Hindlimb muscle (tissue), 1 donor: ENCODE measurements at regions not wholly inside any gene's neighbourhood (a gene's known extent, or its start where the extent isn't known, plus 50 kb on each side); places are given as distances from the start of the nearest gene placed in this dataset.
"Not testable (repeated sequence)": the region's sequence is repeated elsewhere in the genome, so short reads cannot be mapped to it uniquely, and the experiment has no call there.

Experiments
- DNase-seq: peaks from one replicate; pipeline ENCODE4 v3.0.0-alpha.2; 2013

DNA sequence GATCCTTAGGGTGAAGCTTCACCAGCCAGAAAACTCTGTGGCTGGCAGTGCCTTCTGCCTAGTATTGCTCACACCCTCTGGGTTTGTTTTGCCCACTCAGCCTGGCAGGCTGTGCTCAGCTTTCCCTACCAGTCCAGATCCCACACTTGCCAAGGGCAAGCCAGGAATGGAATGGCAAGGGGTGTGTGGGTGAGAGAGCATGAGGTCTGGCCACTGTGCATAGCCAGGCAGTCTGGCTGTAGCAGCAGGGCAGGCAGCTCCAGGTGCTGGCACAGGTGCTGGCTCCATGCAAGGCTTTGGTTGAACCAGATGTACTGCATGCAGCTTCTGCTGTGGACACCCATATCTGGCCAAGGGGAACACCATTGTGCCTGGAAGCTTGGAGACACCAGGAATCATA is 1720.3 kb downstream of the HACE1 start:
- DNase-seq = no peak

DNA sequence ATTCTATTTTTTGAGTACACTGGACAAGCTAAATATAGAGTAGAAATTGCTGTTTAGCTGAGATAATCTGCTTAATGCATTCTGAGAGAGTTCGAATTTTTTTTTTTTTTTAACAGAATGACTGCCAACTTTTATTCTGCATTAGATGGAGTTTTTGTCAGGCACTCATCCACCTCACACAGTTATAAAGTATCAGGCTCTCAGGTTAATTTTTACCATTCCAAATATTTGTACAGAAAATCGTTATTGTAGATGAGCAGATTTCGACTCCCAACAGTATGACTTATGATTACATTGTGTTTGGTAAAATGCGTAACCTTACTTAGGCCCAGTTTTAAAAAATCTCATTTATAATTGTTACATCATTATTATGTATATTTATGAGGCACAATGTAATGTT is 1731.0 kb downstream of the GRIK2 start:
- no peak for DNase-seq

DNA sequence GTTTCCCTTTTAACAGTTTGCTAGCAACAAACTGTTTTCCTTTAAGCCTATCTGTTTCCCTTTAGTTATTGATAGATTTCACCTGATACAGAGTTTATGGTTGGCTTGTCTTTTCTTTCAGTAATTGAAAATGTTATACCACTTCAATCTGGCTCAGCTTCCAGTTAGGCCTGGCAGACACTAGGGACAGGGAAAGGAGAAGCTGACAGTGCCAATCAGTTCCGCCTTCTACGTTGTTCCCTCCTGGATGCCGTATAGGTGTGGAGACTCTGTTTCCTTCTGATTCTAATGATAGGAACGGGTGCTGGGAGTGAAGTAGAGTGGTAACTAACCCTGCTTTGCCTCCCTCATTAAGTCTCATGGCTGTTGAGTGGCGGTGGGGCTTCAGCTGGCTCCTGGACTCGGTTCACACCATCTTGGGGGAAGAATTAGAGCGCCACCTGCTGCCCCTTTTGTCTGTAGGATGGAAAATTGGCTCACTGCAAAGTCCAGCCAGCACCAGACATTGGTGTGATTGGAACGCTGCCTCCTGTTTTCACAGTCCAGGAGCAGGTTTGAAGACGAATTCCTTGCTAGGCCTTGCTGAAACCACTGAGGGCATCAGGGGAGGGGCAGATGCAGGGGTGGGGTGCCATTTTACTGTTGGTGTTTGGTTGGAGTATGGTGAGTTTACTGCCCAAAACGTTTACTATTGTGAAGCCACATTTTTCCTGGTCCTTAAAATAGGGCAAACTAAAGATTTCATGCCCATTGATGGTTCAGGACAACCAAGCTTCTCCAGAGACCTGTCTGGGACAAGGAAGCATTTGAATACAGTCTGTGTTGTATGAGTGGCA is 1729.5 kb downstream of the GRIK2 start:
- no peak for DNase-seq

DNA sequence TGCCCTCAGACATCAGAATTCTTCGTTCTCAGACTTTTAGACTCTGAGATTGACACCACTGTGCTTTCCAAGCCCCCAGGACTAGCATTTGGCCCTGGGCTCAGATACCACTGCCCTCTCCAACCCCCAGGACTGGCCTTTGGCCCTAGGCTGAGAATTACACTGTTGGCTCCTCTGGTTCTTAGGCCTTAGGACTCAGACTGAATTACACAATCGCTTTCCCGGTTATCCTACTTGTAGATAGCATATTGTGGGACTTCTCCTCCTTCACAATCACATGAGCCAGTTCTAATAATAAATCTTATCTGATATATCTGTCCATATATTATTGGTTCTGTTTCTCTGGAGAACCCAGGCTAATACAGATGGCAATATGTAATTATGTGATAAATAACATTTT is 1725.5 kb downstream of the GRIK2 start:
- DNase-seq = no peak

DNA sequence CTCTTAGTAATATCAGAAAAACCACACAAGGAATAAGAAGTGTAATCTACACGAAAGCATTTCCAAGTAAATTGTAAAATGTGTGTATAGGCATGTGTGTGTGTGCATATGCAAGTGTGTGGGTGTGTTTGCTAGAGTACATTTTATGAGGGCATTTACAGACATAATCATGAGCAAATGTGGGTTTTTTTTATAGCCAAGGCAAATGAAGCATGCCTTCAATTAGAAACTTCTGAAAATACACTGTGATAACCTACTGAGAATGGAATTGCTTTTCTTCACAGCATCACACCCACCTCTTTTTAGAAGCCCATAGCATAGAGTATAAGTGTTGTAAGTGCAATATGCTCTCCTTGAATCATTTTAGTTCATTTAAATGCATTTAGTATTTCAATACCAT is 1721.1 kb downstream of the GRIK2 start:
- DNase-seq = no peak

DNA sequence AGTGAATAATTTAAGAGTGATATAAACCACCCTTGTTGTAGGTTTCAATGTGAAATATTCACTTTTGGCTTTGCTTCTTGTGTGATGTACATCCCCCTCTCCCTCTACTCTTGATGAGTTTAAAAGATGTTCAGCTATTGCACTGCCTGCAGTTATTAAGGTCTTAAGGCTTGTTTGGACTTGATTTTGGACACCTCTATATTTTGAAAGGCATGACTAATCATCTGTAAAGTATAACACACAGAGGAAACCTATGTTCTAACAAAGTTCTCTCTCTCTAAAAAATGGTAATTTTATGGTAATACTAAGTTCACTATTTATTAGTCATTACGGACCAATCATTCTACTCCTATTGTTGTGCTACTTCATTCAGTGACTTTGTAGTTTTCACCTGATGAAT is 1719.9 kb downstream of the GRIK2 start:
- no peak for DNase-seq

DNA sequence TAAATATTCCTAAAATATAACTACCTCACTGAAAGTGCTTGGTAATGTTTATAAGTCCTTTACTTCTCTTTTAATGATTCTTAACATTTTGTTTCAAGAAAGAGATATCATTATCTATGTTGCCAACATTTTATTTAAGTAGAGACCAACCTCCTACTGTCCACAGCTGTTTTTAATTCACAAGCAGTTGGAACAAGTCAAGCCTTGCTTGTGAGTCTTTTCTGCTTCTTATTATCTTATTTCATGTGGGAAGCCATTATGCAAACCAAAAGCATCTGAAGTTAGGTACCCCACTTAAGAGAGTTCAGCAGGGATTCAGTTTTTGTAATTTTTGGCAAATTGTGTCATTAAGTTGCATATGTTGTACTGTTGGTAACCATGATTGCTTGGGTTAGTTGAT is 1714.5 kb downstream of the GRIK2 start:
- DNase-seq = no peak

DNA sequence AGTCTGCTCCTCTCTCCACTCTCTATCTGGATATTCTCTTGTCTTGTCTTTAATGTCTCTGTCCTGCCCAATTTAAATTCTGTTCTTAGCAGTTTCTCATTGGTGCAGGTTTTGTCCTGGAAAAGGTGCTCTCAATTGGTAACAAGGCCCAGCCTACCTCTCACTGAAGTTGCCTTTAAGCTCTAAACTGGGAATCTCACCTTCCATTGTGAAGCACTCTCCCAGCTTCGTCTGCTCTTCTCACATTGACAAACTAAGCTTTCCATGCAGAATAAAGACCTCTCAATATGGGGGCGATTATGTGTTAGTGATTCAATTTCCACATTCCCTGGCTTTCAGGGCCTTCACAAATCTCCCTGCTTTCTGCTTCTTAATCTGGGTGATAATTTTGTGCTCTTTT is 1712.2 kb downstream of the GRIK2 start:
- DNase-seq = no peak

DNA sequence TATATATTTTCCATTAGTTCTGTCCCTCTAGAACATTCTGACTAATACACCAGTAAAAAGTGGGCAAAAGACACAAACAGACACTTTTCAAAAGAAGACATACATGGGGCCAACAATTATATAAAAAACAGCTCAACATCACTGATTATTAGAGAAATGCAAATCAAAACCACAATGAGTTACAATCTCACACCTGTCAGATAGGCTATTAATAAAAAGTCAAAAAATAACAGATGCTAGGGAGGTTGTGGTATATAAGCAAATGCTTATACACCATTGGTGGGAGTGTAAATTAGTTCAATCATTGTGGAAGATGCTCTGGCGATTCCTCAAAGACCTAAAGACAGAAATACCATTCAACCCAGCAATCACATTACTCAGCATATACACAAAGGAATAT is 1707.8 kb downstream of the GRIK2 start:
- DNase-seq = no peak

DNA sequence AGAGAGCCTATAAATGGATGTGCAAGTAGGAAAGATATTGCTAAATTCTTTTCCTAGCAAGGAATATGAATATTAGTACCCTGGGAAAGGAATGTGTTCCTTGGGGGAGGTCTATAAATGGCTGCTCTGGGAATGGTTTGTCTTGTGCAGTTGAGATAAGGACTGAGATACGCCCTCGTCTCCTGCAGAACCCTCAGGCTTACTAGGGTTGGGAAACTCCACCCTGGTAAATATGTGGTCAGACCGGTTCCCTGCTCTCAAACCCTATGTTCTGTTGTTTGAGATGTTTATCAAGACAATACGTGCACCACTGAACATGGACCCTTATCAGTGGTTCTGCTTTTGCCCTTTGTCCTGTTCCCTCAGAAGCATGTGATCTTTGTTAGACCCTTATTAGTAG is 1698.9 kb downstream of the GRIK2 start:
- DNase-seq = not testable (repeated sequence)

DNA sequence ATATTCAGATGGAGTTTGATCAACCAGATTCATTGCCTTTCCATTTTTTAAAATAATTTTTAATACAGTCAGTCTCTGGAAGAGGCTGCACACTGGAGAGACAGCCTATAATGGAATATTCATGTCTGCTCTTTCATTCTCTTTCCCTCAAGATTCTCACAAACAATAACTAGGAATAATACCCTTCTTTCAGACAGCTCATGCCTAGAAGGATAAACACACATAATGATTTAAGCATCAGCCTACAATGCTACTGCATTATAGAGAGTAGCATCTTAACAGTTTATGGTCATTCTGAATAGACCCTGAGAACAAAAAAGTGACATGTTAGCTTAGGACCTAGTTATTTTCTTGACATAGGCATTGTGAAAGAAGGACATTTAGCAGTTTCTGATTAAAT is 1692.3 kb downstream of the GRIK2 start:
- no peak for DNase-seq

DNA sequence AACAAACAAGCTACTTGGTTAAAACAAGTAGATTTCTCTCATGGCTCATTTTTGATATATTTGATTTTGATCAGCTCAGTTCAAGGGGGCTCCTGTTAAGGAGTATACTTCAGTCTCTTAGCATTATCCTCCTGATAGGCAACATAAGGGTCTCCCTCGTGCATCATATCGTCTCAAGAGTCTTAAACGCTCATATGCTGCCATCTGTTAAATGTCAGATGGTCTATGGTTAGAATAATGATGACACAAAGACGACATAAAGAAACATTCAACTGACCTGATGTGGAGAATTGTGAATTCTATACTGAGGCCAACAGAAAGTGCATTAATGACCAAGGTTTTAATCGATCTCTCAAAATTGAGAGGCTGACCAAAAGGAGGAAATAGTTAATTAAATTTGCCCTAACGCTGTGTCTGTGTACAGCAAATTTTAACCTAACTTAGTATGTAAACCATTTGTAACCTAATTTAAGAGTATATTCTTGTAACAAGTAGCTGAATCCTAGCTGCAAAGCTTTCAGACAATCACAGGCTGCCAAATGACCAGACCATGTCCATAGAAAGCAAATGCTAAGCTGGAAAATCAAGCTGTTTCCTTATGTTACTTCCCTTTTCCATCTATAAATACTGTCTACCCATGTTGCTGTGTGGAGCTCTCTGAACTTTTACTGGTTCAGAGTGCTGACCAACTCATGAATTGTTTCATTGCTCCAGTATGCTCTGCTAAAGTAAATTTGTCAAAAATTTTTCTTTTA is 1688.5 kb downstream of the GRIK2 start:
- DNase-seq = no peak

DNA sequence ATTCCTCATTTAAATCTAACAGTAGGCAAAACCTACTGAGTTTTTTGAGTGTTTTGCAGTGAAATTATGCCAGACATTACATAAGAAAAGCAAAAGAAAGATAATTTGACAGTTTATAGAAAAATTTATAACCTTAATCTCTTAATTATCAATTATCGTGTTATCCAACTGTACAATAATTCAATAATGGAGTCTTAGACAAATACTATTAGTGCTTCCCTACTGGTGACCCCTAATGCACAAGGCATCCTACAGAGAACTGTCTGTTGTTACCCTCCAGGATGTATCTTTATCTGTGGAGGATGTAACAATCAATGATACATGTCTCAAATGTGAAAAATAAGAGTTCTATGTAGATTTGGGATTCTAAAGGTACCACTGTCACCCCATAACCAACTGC is 1687.6 kb downstream of the GRIK2 start:
- no peak for DNase-seq

DNA sequence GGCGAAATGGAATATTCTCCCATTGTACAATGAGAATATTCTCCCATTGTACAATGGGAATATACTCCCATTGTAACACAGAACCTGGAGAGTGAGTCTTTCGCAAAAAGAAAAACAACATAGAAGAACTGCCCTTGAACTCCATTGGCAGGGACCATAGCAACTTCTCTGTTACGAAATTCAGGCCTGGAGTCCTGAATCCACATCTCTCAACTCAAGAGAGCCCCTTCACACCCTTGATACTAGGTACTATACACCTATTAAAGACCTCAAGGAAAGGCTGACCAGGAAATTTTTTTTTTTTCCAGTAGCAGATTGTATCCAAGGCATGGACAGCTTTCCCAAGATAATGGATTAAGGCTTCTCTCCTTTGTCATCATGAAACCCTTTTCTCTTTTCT is 1687.0 kb downstream of the GRIK2 start:
- no peak for DNase-seq

DNA sequence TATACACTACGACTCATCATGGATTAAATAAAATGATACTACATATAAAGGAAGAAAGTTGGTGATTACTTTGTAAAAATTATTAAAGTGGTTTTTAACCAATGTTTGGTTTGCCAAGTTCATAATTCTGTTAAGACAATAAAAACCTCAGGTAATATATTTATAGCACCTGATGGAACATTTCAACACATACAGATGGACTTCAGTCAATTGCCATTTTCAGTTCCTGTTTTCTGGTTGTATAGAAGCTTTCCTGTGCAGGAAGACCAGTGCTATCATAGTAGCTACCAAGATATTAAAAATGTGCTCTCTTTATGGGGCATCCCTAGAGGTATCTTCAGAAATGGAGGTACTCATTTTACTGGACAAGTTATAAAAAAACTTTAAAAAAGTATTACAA is 1686.4 kb downstream of the GRIK2 start:
- no peak for DNase-seq

DNA sequence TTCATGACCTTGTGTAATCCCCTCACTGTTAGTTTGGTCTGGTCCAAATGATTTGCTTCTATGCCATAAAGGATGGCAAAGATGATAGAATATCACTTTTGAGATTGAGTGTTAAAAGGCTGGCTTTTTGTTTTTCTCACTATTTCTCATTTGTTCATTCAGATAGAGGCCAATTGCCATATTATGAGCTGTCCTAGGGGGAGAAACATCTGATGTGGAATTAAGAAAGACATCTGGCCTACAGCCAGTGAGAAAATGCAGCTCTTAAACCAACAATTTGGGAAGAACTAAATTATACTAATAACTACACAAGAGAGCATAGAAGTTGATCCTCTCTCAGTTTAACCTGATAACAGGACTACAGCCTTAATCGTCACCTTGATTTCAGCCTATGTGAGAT is 1668.6 kb downstream of the GRIK2 start:
- DNase-seq = no peak

DNA sequence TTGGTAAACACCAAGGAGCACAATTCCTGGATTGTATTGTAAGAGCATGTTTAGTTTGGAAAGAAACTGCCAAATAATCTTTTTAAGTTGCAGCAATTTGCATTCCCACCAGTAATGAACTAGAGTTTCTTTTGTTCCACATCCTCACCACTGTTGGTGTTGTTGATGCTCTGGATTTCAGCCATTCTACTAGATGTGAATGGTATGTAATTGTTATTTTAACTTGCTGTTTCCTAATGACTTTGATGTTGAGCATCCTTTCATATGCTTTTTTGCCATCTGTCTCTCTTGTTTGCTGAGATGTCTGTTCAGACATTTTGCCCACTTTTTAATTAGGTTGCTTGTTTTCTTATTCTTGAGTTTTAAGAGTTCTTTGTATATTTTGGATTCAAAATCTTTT is 1654.1 kb downstream of the GRIK2 start:
- DNase-seq = no peak

DNA sequence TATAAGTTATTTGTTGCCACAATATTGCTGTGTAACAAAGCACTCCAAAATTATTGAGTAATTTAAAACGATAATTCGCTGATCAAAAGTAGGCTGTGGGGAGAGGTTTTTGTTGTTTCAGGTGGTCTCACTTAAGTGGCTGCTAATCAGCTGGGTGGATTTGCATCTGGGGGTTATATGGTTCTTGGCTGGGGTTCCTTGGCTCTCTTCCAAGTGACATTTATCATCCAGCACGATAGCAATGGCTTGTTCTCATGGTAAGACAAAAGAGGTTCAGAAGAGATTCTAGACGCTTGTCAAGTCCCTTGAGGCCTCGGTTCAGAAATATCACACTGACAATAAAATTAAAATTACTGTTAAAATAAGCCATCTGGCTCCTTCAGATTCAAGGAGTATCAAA is 1648.8 kb downstream of the GRIK2 start:
- no peak for DNase-seq

DNA sequence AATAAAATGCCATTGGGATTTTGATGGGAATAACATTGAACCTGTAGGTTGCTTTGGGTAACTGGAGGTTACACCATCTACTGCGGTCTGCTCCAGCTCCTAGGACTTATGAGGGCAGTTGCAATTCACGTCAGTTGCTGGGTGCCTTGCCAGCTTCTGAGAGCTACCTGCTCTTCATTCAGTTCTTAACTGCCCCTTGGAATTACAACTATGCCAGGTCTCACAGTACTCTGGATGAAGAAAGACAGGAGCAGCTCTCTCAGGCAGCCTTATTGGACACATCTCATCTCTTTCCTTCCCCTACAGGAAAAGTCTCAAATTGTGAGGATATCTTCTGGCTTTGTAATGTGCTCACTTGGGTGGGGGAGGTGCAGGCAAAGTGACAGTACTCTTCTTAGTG is 1643.3 kb downstream of the GRIK2 start:
- DNase-seq = no peak

DNA sequence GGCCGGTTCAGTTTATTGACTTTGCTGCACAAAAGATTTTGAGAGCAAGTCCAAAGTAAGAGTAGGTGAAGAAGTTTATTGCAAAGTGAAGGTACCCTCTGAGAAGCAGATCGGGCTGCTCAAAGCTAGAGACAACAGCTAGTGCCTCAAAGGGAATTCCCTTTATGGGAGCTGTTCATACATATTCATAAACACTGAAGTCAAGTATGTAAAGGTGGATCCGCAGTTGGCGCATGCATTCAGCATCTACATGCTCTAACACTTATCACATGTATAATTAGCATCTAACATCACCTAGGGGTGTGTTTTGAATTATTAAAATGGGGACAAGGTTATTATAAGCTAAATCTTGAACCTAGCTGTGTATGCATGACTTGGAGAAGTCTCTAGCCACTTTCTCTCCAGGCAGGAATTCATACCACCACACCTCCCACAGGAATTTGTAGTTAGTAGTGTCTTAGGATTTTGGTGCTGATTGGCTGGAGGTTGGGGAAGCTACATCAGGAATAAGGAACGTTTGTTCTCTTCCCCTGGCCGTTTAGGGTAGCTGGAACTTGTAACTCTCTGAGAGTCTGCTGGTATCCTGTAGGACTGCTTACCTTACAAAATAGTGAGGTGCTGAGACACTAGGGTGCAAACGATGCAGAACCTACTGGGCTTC is 1633.9 kb downstream of the GRIK2 start:
- DNase-seq = no peak

DNA sequence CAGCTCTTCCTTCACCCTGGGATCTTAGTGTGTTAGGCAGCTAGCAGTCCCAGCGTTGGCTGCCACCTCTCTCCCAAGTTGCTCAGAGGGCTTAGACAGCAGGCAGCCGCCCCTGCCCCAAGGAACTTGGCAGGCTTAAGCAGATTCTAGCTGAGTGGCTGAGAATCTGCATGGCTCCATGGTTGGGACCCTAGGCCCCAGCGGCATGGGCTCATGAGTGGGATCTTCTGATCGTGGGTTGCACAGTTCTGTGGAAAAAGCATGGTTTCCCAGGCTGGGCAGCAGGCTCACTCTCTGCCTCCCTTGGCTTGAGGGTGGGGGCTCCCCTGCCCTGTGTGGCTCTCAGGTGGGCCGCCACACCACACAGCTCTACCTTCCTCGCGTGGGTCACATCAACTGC is 1624.9 kb downstream of the GRIK2 start:
- no peak for DNase-seq

DNA sequence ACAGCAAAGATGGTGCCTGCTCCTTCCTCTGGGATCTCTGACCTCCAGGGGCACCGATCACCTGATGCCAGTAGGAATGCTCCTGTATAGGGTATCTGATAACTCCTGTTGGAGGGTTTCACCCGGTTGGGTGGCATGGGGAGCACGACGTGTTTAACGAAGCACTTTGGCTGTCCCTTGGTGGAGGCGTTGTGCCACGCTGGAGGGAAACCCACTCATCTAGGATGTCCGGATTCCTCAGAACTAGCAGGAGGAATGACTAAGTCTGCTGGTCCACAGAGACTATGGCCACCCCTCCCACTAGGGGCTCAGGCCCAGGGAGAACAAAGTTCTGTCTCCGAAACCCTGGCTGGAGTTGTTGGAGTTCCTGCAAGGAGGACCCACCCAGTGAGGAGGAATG is 1624.4 kb downstream of the GRIK2 start:
- no peak for DNase-seq

DNA sequence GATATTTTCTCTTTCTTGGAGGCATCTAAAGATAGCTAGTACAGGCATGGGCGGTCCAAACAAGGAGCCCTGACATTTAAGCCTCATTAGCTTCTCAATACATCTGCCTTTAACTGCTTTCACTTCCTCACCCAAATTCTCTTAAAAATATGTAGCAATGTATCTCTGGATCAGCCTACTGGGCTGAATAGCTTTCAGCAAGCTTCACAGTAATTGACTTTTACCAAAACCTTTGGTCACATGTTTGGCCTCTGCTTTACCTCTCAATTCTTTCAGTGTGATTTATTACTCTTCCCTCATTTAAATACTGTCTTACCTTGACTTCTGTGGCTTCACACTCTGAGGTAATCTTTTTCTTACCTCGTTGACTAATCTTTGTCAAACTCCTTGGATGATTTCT is 1618.1 kb downstream of the GRIK2 start:
- no peak for DNase-seq

DNA sequence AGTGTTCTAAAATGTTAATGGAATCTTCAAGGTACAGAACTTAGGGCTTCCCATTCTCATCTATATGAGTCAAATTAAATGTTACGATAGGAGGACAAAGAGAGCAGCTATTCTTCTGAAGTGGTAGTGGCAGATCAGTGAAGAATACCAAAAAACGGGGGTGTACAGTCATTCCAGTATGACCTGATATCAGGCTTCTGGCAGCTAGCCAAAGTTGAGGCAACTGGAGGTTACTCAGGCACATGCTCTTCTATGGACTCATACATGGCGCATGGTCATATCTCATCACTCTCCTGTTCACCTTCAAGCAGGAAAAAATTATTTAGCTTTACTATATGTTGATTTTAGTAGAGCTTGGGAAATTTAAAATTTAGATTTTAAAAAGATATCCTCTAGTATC is 1608.8 kb downstream of the GRIK2 start:
- DNase-seq = no peak
